ENCODE measurements at regions not wholly inside any gene's neighbourhood (a gene's known extent, or its start where the extent isn't known, plus 50 kb on each side); places are given as distances from the start of the nearest gene placed in this dataset.

GRCh38 chr11:22508665-22509064 lies 117.0 kb downstream of the FANCF start:
- Histone ChIP-seq H3K4me3 (ENCODE audit: low read length) (no peak overlapping the region), H3K36me3 (ENCODE audit: control insufficient read depth, insufficient read depth, low read length) (no peaks in the 10 kb centered on the region), H3K4me1 (ENCODE audit: control insufficient read depth, insufficient read depth, low read length) (no peaks in the 10 kb centered on the region), H3K27ac (ENCODE audit: low read length) (no peak overlapping the region), H3K9me3 (ENCODE audit: control insufficient read depth, low read depth, low read length) (no peaks in the 10 kb centered on the region), H3K27me3 (ENCODE audit: control insufficient read depth, insufficient read depth, low read length) (no peaks in the 10 kb centered on the region)
- no CpG with 5 or more reads among the region's 2 CpGs for WGBS (ENCODE audit: insufficient coverage, low lambda C conversion rate)
- DNase-seq = no peak

GRCh38 chr11:22497474-22497873 lies 128.1 kb downstream of the FANCF start:
- DNase-seq = no peak
- Histone ChIP-seq H3K4me1 (ENCODE audit: control insufficient read depth, insufficient read depth, low read length) (no peaks in the 10 kb centered on the region), H3K9me3 (ENCODE audit: control insufficient read depth, low read depth, low read length) (no peaks in the 10 kb centered on the region), H3K27me3 (ENCODE audit: control insufficient read depth, insufficient read depth, low read length) (no peaks in the 10 kb centered on the region), H3K4me3 (ENCODE audit: low read length) (no peak overlapping the region), H3K36me3 (ENCODE audit: control insufficient read depth, insufficient read depth, low read length) (no peaks in the 10 kb centered on the region), H3K27ac (ENCODE audit: low read length) (no peak overlapping the region)
- no CpG with 5 or more reads among the region's 3 CpGs for WGBS (ENCODE audit: insufficient coverage, low lambda C conversion rate)

- DNase-seq = peak in 1 of 2 donors; percentile 3
- no peaks in the 10 kb centered on the region for H3K9me3 ChIP-seq (ENCODE audit: control insufficient read depth, low read depth, low read length)
- 82% methylated on average over 2 of the region's 16 CpGs for WGBS (ENCODE audit: insufficient coverage, low lambda C conversion rate)
- no peak overlapping the region for H3K4me3 ChIP-seq (ENCODE audit: low read length)
- H3K27ac ChIP-seq (ENCODE audit: low read length) = no peak overlapping the region
- no peaks in the 10 kb centered on the region for H3K36me3 ChIP-seq (ENCODE audit: control insufficient read depth, insufficient read depth, low read length)
- H3K27me3 ChIP-seq (ENCODE audit: control insufficient read depth, insufficient read depth, low read length) = no peaks in the 10 kb centered on the region
- no peaks in the 10 kb centered on the region for H3K4me1 ChIP-seq (ENCODE audit: control insufficient read depth, insufficient read depth, low read length)
Observed at GRCh38 chr11:22491555-22492225, 133.9 kb downstream of the FANCF start.

GRCh38 chr11:22479971-22480720 lies 142.0 kb downstream of the SLC17A6 start:
- no peak overlapping the region for H3K4me3 ChIP-seq (ENCODE audit: low read length)
- H3K36me3 ChIP-seq (ENCODE audit: control insufficient read depth, insufficient read depth, low read length) = no peaks in the 10 kb centered on the region
- H3K27me3 ChIP-seq (ENCODE audit: control insufficient read depth, insufficient read depth, low read length) = no peaks in the 10 kb centered on the region
- H3K9me3 ChIP-seq (ENCODE audit: control insufficient read depth, low read depth, low read length) = no peaks in the 10 kb centered on the region
- DNase-seq = no peak
- no peaks in the 10 kb centered on the region for H3K4me1 ChIP-seq (ENCODE audit: control insufficient read depth, insufficient read depth, low read length)
- H3K27ac ChIP-seq (ENCODE audit: low read length) = no peak overlapping the region
- 100% methylated on average over 1 of the region's 4 CpGs for WGBS (ENCODE audit: insufficient coverage, low lambda C conversion rate)

- WGBS (ENCODE audit: insufficient coverage, low lambda C conversion rate) = 100% methylated on average over 1 of the region's 1 CpG
- H3K4me1 ChIP-seq (ENCODE audit: control insufficient read depth, insufficient read depth, low read length) = no peaks in the 10 kb centered on the region
Observed at GRCh38 chr11:22479208-22479607, 141.0 kb downstream of the SLC17A6 start.

GRCh38 chr11:22478169-22478568 lies 140.0 kb downstream of the SLC17A6 start:
- no peaks in the 10 kb centered on the region for H3K36me3 ChIP-seq (ENCODE audit: control insufficient read depth, insufficient read depth, low read length)
- no peaks in the 10 kb centered on the region for H3K4me1 ChIP-seq (ENCODE audit: control insufficient read depth, insufficient read depth, low read length)
- no peak overlapping the region for H3K4me3 ChIP-seq (ENCODE audit: low read length)
- no peak overlapping the region for H3K27ac ChIP-seq (ENCODE audit: low read length)
- WGBS (ENCODE audit: insufficient coverage, low lambda C conversion rate) = 100% methylated on average over 1 of the region's 1 CpG
- no peak for DNase-seq
- no peaks in the 10 kb centered on the region for H3K27me3 ChIP-seq (ENCODE audit: control insufficient read depth, insufficient read depth, low read length)
- H3K9me3 ChIP-seq (ENCODE audit: control insufficient read depth, low read depth, low read length) = no peaks in the 10 kb centered on the region

More at GRCh38 chr11:22479208-22479607, 141.0 kb downstream of the SLC17A6 start:
- H3K4me3 ChIP-seq (ENCODE audit: low read length) = no peak overlapping the region
- no peaks in the 10 kb centered on the region for H3K9me3 ChIP-seq (ENCODE audit: control insufficient read depth, low read depth, low read length)
- H3K36me3 ChIP-seq (ENCODE audit: control insufficient read depth, insufficient read depth, low read length) = no peaks in the 10 kb centered on the region
- DNase-seq = no peak
- H3K27me3 ChIP-seq (ENCODE audit: control insufficient read depth, insufficient read depth, low read length) = no peaks in the 10 kb centered on the region
- H3K27ac ChIP-seq (ENCODE audit: low read length) = no peak overlapping the region

GRCh38 chr11:22477312-22477711 lies 139.1 kb downstream of the SLC17A6 start:
- Histone ChIP-seq H3K36me3 (ENCODE audit: control insufficient read depth, insufficient read depth, low read length) (no peaks in the 10 kb centered on the region), H3K27ac (ENCODE audit: low read length) (no peak overlapping the region), H3K4me1 (ENCODE audit: control insufficient read depth, insufficient read depth, low read length) (no peaks in the 10 kb centered on the region), H3K27me3 (ENCODE audit: control insufficient read depth, insufficient read depth, low read length) (no peaks in the 10 kb centered on the region), H3K9me3 (ENCODE audit: control insufficient read depth, low read depth, low read length) (no peaks in the 10 kb centered on the region), H3K4me3 (ENCODE audit: low read length) (no peak overlapping the region)
- no peak for DNase-seq

GRCh38 chr11:22476589-22476988 lies 138.4 kb downstream of the SLC17A6 start:
- H3K27me3 ChIP-seq (ENCODE audit: control insufficient read depth, insufficient read depth, low read length) = no peaks in the 10 kb centered on the region
- DNase-seq = no peak
- WGBS (ENCODE audit: insufficient coverage, low lambda C conversion rate) = 94% methylated on average over 3 of the region's 3 CpGs
- no peak overlapping the region for H3K4me3 ChIP-seq (ENCODE audit: low read length)
- H3K36me3 ChIP-seq (ENCODE audit: control insufficient read depth, insufficient read depth, low read length) = no peaks in the 10 kb centered on the region
- H3K27ac ChIP-seq (ENCODE audit: low read length) = no peak overlapping the region
- no peaks in the 10 kb centered on the region for H3K9me3 ChIP-seq (ENCODE audit: control insufficient read depth, low read depth, low read length)
- no peaks in the 10 kb centered on the region for H3K4me1 ChIP-seq (ENCODE audit: control insufficient read depth, insufficient read depth, low read length)

GRCh38 chr11:22474616-22475015 lies 136.4 kb downstream of the SLC17A6 start:
- no peaks in the 10 kb centered on the region for H3K9me3 ChIP-seq (ENCODE audit: control insufficient read depth, low read depth, low read length)
- DNase-seq = no peak
- no peak overlapping the region for H3K27ac ChIP-seq (ENCODE audit: low read length)
- H3K36me3 ChIP-seq (ENCODE audit: control insufficient read depth, insufficient read depth, low read length) = no peaks in the 10 kb centered on the region
- H3K27me3 ChIP-seq (ENCODE audit: control insufficient read depth, insufficient read depth, low read length) = no peaks in the 10 kb centered on the region
- no peak overlapping the region for H3K4me3 ChIP-seq (ENCODE audit: low read length)
- 96% methylated on average over 4 of the region's 4 CpGs for WGBS (ENCODE audit: insufficient coverage, low lambda C conversion rate)
- H3K4me1 ChIP-seq (ENCODE audit: control insufficient read depth, insufficient read depth, low read length) = no peaks in the 10 kb centered on the region

GRCh38 chr11:22473586-22473985 lies 135.4 kb downstream of the SLC17A6 start:
- H3K27me3 ChIP-seq (ENCODE audit: control insufficient read depth, insufficient read depth, low read length) = no peaks in the 10 kb centered on the region
- H3K4me3 ChIP-seq (ENCODE audit: low read length) = no peak overlapping the region
- no peak for DNase-seq
- WGBS (ENCODE audit: insufficient coverage, low lambda C conversion rate) = 100% methylated on average over 1 of the region's 1 CpG
- no peaks in the 10 kb centered on the region for H3K9me3 ChIP-seq (ENCODE audit: control insufficient read depth, low read depth, low read length)
- H3K4me1 ChIP-seq (ENCODE audit: control insufficient read depth, insufficient read depth, low read length) = no peaks in the 10 kb centered on the region
- H3K36me3 ChIP-seq (ENCODE audit: control insufficient read depth, insufficient read depth, low read length) = no peaks in the 10 kb centered on the region
- no peak overlapping the region for H3K27ac ChIP-seq (ENCODE audit: low read length)

GRCh38 chr11:22472306-22472705 lies 134.1 kb downstream of the SLC17A6 start:
- no peaks in the 10 kb centered on the region for H3K27me3 ChIP-seq (ENCODE audit: control insufficient read depth, insufficient read depth, low read length)
- 87% methylated on average over 3 of the region's 7 CpGs for WGBS (ENCODE audit: insufficient coverage, low lambda C conversion rate)

More at GRCh38 chr11:22472306-22472705, 134.1 kb downstream of the SLC17A6 start:
- no peak overlapping the region for H3K4me3 ChIP-seq (ENCODE audit: low read length)
- H3K4me1 ChIP-seq (ENCODE audit: control insufficient read depth, insufficient read depth, low read length) = no peaks in the 10 kb centered on the region
- no peaks in the 10 kb centered on the region for H3K36me3 ChIP-seq (ENCODE audit: control insufficient read depth, insufficient read depth, low read length)
- H3K27ac ChIP-seq (ENCODE audit: low read length) = no peak overlapping the region
- no peaks in the 10 kb centered on the region for H3K9me3 ChIP-seq (ENCODE audit: control insufficient read depth, low read depth, low read length)
- DNase-seq = no peak

All from large intestine (tissue), 3 donors.